ENCODE measurements at regions not wholly inside any gene's neighbourhood (a gene's known extent, or its start where the extent isn't known, plus 50 kb on each side); places are given as distances from the start of the nearest gene placed in this dataset.

- no peak for DNase-seq (ENCODE audit: extremely low read depth, low read depth)
- TF ChIP-seq, protein P1, sequence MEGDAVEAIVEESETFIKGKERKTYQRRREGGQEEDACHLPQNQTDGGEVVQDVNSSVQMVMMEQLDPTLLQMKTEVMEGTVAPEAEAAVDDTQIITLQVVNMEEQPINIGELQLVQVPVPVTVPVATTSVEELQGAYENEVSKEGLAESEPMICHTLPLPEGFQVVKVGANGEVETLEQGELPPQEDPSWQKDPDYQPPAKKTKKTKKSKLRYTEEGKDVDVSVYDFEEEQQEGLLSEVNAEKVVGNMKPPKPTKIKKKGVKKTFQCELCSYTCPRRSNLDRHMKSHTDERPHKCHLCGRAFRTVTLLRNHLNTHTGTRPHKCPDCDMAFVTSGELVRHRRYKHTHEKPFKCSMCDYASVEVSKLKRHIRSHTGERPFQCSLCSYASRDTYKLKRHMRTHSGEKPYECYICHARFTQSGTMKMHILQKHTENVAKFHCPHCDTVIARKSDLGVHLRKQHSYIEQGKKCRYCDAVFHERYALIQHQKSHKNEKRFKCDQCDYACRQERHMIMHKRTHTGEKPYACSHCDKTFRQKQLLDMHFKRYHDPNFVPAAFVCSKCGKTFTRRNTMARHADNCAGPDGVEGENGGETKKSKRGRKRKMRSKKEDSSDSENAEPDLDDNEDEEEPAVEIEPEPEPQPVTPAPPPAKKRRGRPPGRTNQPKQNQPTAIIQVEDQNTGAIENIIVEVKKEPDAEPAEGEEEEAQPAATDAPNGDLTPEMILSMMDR (IDR thresholded peaks at IDR 0.05; ENCODE audit: low read depth, low read length): no peak
Observed at GRCh38 chr2:41413813-41414485, 633.9 kb upstream of the PKDCC start.

- TF ChIP-seq, protein P1 (IDR thresholded peaks at IDR 0.05; ENCODE audit: low read depth, low read length): no peak
- DNase-seq (ENCODE audit: extremely low read depth, low read depth): no peak
Observed at GRCh38 chr2:41414486-41415230, 633.2 kb upstream of the PKDCC start.

DNA sequence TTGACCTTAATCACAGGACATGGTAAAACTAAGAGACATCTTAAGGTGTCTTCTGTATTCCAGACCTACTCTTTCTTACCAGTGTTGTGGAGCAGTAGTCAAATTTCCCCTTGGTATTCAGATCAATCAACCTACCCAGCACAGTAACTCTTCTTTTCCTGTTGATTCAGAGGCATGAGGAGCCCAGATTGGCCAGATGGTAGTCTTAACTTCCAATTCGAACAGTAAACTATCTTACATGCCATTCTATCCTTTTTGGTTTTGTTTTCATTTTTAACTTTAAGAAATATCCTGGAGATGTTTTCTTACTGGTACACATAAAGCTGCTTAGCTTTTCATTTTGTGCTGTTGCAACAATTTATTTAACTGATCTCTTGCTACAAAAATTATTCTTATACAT, 630.3 kb upstream of the PKDCC start:
- TF ChIP-seq, protein P1 (IDR thresholded peaks at IDR 0.05; ENCODE audit: low read depth, low read length): no peak
- DNase-seq (ENCODE audit: extremely low read depth, low read depth): no peak

GRCh38 chr2:41420219-41420618, 627.6 kb upstream of the PKDCC start:
- TF ChIP-seq, protein P1 (IDR thresholded peaks at IDR 0.05; ENCODE audit: low read depth, low read length): no peak
- DNase-seq (ENCODE audit: extremely low read depth, low read depth): no peak

DNA sequence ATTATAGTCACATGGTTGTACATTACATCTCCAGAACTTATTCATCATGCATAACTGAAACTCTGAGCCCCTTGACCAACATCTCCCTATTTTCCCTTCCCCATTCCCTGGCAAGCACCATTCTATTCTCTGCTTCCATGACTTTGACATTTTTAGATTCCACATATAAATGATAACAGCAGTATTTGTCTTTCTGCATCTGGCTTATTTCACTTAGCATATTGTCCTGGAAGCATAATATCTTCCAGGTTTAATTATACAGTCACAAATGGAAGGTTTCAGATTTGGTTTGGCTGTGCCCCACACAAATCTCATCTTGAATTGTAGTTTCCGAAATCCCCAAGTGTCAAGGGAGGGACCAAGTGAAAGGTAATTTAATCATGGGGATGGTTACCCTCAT, 626.9 kb upstream of the PKDCC start:
- TF ChIP-seq, protein P1 (IDR thresholded peaks at IDR 0.05; ENCODE audit: low read depth, low read length): no peak
- no peak for DNase-seq (ENCODE audit: extremely low read depth, low read depth)

DNA sequence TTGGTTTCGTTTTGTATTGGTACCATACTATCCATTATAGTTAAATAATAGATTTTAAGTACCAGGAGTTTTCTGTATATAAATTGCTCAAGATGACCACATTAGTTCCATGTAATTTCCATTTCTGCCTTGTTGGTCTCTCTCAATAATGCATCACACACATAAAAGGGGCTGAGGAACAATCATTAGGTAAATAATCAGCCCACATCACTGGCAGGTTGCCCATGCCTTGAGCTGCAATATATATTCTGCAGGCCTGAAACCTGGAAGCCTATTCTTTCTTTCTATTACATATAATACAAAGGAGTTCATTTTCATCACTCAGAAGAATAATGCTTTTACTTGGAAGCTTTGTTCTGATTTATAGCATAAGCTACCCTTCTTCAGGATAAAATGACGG, 616.1 kb upstream of the PKDCC start:
- no peak for DNase-seq (ENCODE audit: extremely low read depth, low read depth)
- TF ChIP-seq, protein P1 (IDR thresholded peaks at IDR 0.05; ENCODE audit: low read depth, low read length): no peak

- TF ChIP-seq, protein P1 (IDR thresholded peaks at IDR 0.05; ENCODE audit: low read depth, low read length): no peak
- no peak for DNase-seq (ENCODE audit: extremely low read depth, low read depth)
Observed at GRCh38 chr2:41432459-41432858, 615.4 kb upstream of the PKDCC start.

Measured in AG09319 (cell line).